ENCODE measurements at regions not wholly inside any gene's neighbourhood (a gene's known extent, or its start where the extent isn't known, plus 50 kb on each side); places are given as distances from the start of the nearest gene placed in this dataset.

DNA sequence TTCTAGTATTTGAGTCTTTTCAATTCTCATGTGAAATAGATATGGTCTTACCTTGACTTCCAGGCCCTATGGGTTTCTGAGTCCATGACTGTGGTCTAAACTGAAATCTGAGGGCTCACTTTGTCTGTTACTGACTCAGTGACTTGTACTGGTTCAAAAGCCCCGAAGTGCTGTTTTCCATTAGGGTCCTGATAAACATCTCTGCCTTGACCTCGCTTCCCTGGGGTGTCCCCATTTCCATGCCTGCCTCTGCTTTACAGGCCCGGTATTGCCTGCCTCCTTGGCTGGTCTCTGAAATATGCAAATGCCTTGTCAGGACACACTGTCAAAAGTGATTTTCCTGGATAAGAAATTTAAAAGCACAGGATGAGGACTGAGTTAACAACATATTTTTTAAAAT lies 538.8 kb downstream of the SOCS6 start:
- TF ChIP-seq CTCF (IDR thresholded peaks at IDR 0.05) (no peak), POLR2A (IDR thresholded peaks at IDR 0.05) (no peak)

All from uterus (tissue), 2 donors.